ENCODE measurements at regions not wholly inside any gene's neighbourhood (a gene's known extent, or its start where the extent isn't known, plus 50 kb on each side); places are given as distances from the start of the nearest gene placed in this dataset.

DNA sequence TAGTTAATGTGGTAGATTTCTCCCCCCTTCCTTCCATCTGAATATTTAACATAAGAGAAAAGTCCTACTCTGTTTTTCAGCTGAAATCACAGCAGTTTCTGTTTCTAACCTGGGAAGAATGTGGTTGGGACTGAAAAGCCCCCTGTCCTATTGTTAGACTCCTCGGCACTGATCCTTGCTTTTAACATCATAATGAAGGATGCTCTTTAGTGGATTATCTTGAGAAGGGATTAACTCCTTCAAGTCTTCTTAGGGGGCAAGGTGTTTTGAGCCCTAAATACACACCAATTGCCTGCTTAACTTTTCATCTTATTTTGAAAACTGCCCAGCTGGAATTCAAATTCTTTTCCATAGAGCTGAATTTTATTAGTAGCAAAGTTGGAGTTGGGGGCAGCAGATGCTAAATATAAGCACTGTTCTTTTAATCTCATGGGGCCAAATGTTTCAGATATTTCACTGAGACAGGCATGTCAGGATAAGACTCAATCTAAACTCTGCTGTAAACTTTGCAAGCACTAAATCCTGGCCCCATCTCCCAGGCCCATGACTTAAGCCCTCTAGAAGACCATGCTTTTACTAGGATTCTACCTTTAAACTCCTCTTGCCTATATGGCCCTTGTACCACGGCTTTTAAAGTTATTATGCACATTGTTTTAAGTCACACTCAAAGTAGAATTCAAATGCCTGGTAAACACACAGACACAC lies 243.2 kb upstream of the NR2F2 start:
- no peak for DNase-seq (ENCODE audit: low read depth)

DNA sequence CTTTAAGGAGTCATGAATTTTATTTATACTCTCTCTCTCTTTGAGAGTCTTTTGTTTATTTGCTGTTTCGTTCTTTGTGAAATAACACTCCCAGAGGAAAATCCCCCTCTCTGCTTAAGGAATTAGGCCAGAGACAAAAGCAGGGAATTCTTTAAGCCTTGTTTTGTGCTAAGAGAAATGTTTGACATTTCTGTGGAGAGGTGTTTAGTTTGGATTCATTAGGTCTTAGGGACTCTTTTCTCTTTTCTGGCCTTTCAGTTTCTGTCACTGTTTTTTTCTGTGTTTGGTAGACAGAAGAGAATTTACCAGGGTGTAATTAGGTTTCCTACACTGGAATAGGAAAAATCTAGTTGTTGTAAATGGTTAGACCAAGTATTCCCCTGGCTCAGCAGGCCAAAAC lies 241.8 kb upstream of the NR2F2 start:
- no peak for DNase-seq (ENCODE audit: low read depth)

DNA sequence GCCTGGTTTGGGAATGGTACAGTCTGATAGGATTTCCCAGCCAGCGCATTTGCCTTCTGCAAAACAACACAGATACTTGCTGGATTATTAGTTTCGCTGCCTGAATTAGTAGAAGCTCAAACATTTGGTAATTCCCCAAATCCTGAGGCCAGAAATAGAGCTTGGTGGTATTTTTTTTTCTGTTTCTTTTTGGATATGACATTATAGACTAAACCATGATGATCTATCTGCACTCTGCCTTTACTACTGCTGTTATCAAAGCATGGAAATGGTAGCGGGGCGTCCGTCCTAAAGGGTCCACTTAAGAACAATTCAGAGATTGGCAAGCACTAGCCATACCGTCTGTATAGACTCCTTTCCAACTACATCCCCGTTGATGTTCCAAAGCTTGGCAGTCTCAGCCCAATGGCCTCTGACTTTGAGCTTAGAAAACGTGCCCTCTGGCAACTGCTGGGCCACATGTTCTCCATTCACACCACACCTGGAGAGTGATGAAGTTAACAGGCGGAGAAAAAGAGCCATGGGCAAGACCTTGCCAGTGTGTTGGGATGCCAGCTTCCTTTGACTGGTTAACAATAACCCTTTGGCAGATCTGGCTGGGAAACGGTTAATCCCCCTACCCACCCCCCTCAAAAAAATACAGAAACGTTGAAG lies 241.0 kb upstream of the NR2F2 start:
- no peak for DNase-seq (ENCODE audit: low read depth)

DNA sequence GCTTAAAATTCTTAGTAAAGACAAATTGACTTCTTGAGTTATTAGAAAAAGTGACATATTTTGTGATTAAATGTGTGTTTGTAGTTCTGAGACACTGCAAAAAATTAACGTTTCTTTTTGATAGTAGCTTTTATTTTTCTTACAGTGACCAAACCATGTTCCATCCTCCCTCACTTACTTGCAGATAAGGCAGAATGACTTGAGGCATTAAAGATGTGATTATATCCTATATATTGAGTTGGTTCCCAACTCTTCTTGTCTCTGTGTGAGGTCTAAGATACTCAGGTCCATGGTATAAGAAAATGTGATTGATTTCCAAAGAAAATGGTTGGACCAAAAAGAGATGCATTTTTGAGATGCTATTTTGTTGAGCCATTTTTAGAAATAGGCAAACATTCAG lies 238.3 kb upstream of the NR2F2 start:
- no peak for DNase-seq (ENCODE audit: low read depth)

DNA sequence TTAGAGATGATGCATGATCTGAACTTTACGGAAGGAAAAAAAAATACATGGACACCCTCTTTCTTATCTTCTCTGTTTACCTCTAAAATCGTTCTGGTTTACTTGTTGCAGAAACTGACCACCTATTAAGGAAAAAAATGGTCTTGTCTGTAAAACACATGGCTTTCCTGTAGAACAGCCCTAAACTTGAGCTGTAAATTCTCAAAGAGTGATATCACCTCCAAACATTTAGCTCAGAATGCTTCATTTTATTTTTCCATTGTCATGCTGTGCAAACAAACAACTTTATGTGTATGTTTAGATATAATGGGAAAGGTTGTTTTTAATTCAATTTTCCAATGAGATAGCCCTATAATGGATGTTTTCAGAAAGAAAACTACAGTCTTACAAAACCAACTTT lies 237.4 kb upstream of the NR2F2 start:
- DNase-seq (ENCODE audit: low read depth), result no peak

DNA sequence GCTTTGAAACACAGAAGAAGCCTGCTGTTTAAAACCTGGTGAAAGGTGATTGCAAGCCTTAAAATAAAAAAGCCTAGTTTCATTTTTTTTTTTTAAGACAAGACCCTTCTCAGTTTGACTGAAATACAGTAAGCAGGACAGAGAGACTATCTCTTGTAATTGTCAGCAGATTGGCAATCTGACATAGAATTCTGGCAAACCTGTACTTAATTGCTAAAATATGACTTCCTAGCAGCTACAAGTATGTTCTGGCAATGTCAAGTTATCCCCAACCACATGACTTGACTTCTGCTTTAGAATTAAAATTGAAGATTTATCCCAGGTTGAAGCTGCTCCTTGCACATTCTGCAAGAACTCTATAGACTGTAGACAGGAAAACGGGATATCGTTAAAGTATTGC lies 232.8 kb upstream of the NR2F2 start:
- DNase-seq (ENCODE audit: low read depth), result no peak

DNA sequence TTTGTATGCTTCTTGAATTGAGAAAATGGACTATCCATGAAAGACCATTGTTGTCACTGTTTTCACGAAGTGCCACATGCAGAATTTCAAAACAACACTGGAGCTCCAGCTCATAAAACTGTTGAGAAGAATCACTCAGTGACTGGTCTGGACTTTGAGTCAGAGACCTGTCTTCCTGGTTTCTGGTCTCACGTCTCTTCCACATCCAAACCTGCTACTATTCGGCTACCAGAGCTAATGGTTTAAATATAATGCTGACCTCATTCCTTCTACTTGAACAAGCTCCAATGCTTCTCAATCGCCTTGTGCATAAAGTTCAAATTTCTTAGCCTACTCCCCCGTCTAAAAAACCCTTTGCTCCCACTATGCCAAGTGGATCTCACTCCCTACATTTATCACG lies 227.9 kb upstream of the NR2F2 start:
- no peak for DNase-seq (ENCODE audit: low read depth)

DNA sequence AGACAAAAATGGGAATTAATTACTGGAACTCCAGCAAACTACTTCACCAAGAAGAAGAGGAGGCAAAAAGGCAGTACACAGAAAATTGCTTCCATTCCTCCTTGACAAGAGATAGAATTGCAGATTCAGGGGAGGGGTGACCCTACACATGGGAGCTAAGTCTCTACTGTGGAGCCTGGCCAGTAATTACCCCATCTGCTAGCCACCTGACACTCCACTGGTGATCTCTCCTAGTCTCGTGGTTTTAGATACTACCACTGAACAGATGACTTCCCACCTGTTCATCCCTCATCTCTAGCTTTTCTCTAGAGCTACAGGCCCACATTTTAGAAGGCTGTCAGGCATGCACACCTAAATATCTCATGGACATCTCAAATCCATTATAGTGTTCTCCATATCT lies 224.3 kb upstream of the NR2F2 start:
- no peak for DNase-seq (ENCODE audit: low read depth)

DNA sequence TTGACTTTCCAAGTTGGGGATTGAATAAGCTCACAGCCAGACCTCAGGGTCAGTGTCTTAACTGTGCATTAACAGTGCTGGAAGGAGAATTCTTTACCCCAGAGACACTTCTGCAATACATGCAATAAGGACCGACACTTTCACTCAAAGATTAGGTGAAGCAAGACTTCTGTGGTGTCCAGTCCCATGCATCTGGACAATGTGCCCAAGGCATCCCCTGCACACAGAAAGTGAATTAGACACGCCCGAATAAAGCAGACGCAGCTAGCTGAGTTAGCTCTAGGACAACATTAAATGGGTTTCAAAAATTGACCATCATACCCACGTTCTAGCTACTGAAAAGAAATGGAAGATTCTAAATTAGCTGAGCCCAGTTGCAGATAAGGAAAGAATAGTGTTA lies 223.9 kb upstream of the NR2F2 start:
- DNase-seq (ENCODE audit: low read depth), result no peak

DNA sequence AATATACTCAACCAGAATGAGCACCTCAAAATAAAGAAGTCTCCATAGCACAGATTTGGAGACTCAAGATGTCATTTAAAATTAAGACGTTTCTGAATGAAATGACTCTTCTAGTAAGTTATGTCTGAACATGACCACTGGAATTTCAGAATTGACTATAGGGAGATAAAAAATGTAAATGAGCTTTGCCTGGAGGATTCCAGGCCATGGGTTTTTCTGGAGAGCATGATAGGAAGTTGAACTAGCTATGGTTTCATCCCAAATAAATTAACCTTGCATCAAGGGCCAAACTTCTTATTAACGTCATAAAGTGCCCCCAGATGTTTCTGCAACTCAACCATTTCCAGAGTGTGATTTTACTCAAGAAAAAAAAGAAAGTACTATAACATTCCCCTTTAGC lies 222.6 kb upstream of the NR2F2 start:
- DNase-seq (ENCODE audit: low read depth), result no peak

DNA sequence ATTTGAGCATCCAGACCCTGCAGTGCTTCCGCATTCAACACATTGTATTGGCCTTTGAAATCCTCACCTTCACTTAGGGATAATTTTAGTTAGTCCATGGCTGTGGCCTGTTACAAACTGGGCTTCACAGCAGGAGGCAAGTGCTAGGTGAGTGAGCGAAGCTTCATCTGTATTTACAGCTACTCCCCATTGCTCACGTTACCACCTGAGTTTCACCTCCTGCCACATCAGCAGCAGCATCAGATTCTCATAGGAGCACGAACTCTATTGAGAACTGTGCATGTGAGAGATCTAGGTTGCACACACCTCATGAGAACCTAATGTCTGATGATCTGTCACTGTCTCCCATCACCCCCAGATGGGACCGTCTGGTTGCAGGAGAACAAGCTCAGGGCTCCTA lies 222.1 kb upstream of the NR2F2 start:
- no peak for DNase-seq (ENCODE audit: low read depth)

DNA sequence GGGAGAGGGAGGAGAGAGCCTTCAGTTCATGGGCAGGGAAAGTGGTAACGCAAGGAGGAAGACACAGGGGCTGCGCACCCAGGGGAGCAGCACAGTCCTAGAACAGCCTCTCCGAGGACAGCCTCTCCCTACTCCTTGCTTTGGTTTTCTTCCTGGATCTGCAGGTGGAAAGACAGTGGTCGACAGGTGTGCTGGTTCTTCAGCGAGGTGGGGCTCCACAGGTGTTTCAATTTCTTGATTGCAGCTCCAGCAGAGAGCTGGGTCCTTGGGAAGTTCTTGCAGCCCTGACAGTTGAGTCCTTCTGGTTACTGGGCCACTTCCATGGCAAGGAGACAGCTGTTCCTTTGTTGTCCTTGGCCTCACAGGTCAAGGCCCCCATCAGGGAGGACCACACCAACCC lies 220.7 kb upstream of the NR2F2 start:
- DNase-seq (ENCODE audit: low read depth), result no peak

DNA sequence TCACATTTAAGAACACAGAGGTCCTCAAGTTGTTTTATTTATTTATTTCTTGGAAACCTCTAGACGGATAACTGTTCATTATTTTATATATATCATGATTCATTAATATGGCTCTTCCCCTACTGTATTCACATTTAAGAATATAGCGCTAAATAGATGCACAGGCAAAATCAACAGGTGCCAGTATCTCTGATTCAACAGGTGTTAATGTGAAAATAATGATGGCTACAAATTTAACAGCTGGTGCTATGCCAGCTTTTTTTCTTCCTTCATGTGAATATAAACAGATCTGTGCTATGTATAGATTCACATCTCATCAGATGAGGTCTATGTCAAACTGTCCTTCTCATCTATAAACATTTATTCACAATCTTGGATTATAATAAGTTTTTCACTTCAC lies 218.5 kb upstream of the NR2F2 start:
- no peak for DNase-seq (ENCODE audit: low read depth)

DNA sequence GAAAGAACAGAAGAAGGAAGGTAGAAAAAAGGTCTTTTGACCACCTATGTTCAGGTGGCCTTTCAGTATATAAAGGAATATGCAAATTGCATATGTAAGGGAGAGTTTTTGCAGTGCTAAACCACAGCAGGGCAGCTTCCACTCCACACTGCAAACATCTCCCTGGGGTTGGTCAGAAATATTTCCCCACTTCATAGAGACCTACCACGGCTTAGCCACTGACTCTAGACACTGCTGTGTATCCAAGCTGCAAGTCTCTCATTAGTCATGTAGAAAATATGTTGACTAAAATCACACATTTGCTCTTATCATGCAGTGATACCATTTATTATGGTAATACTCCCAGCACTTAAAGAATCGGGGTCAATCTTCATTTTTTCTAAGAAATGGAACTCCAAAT lies 214.9 kb upstream of the NR2F2 start:
- DNase-seq (ENCODE audit: low read depth), result peak; percentile 64

DNA sequence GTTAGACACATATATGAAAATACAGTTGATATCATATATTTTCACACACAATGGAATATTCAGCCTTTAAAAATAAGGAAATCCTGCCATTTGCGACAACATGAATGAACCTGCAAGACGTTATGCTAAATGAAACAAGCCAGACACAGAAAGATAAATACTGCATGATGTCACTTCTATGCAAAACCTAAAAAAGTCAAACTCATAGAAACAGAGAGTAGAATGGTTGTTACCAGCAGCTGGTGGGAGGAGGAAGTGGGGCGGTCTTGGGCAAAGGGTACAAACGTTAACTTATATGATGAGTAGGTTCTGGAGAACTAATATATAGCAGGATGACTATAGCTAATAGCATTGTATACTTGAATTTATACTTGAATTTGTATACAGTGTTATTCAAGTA lies 213.2 kb upstream of the NR2F2 start:
- DNase-seq (ENCODE audit: low read depth), result no peak

DNA sequence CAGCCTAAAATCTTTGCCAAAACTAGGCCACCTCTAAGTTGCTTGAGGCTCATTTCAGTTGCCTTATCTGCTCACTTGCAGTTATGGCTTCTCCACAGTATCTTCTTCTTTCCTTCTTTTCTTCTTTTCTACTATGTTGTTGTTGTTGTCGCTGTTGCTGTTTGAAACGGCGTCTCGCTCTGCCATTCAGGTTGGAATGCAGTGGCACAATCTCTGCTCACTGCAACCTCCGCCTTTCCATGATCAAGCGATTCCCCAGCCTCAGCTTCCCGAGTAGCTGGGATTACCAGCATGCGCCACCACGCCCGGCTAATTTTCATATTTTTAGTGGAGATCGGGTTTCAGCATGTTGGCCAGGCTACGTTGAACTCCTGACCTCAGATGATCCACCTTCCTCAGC lies 210.8 kb upstream of the NR2F2 start:
- no peak for DNase-seq (ENCODE audit: low read depth)

DNA sequence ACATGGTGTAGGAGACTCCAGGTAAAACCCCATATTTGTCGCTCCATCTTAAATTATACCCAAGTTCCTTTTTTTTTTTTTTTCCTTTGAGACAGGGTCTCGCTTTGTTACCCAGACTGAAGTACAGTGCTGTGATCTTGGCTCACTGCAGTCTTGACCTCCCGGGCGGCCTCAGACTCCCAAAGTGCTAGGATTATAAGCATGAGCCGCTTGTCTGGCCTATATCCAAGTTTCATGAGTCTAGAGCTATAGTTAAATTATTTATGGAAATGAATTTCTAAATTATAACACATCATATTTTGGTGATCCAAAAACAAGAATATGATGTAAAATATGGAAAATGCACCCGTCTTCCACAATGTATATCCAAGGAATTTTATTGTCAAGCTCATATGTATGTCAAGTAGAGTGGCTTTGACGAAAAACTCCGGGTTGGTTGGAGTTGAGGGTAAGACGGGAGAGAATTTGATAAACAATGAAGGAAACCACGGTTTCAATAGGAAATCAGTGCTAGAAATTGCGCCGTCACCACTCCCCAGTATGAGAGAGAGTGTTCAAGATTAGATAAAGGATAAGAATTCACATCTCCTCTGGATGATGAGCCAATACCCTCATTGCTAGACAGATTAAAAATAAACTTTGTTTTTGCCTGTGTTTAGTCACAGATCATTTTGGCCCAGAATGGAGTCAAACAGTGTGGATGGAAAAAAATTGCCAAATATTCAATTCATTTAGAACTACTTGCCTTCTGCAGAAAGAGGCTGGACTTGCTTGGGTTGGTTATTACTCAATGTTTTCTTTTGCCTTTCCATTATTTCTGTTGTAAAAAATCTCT lies 209.2 kb upstream of the NR2F2 start:
- DNase-seq (ENCODE audit: low read depth), result no peak

DNA sequence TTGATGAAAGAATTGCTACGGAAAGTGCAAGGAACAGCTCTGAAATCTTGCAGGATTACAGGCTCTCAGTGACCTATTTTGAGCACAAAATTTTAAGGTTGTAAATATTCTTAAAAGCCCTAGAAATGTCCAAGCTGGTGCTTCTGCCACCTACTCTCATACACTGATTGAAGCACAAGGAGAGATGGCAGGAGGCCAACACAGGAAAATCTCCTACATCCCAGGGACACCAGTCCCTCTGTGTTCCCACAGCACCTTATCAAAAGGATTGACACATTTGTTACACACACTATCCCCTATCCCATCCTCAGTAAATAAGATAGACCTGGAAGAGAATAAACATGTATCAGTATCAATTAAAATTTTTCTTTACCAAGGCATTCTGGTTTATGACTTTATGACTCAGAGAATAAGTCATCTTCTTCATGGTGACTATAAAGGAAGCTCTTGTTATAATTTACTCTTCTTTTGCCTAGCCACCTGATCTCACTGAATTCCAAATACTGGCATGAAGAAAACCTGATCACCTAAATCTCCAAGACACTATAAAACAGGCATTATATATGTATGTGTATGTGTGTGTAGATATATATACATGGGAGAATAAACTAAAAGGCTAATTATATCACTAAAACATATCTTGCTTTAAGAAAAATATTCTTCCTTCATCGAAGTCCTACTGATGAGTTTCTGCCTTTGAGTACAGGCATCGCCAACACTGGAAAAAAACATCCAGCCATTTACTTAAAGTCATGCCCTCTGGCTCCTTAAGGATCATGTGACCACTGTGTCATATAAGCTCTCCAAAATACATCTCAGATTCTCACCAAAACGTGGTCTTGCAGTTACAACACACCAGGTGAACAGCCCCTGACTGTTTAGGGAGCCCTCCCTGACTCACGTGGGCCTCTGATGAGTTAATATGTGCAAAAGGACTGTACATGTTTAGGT lies 208.1 kb upstream of the NR2F2 start:
- no peak for DNase-seq (ENCODE audit: low read depth)

DNA sequence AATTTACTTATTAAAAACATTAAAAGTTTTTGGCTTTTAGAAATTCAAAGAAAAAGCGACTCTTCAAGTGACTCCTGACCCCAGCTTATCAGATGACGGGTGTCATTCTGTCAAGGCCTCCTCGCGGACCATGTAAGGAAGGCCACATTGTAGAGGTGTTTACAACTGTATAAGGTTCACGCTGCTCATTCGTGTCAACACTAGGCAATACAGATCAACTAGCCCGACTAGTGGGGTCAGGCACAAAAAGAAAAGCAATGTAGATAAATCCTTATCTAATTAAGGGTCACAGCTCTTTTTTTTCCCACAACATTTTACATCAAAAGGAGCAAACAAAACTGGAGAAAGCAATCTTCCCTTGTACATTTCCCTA lies 207.5 kb upstream of the NR2F2 start:
- DNase-seq (ENCODE audit: low read depth), result no peak

DNA sequence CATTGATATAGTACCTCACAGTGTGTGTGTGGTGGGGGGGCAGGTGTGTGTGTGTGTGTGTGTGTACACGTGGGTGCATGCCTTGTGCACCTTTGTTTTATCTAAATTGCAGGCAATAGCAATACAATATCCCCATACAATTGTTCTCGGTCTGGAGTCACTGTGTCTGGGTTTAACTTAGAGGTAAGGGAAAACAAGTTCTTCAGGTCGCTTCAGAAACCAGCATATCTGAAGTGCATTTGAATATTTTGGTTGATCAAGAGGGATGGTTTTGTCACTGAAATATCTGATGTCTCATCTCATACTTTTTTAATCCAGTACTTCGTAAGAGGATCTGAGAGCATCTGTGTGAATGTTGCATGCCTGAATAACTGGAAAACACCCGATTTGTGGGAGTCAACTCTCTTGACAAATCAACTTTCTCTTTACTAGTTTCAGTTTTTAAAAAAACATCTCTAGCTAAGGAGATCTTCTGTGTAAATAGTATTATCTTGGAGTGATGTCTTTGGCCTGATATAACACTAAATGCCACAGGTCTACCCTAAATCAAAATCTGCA lies 206.8 kb upstream of the NR2F2 start:
- DNase-seq (ENCODE audit: low read depth), result no peak

DNA sequence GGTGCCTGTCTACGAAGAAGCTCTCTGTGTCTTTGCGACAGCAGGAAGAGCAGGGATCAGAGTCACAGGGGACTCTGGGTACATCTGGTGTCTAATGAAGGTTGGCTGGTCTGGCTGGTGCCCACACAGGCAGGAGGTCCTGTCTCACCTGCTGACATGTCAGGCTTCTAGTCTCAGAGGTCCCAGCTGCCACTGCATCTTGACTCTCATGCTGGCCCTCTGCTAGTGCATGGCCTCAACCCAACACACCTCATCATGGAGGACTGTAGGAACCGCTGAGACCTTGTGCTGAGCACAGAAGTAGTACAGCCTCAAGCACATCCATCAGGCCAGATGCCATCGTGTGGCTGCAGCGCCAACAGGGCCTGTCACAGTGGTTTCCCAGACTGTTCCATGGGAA lies 206.1 kb upstream of the NR2F2 start:
- no peak for DNase-seq (ENCODE audit: low read depth)
